SK-N-SH (cell line): ENCODE measurements at regions not wholly inside any gene's neighbourhood (a gene's known extent, or its start where the extent isn't known, plus 50 kb on each side); places are given as distances from the start of the nearest gene placed in this dataset.

ENCODE experiments used
- CTCF ChIA-PET: fragments of 300-600, 350-600 bp; formaldehyde crosslinking; extraction: SDS; loops from one replicate; lab custom pipeline; 2021; lab: Yijun Ruan, JAX
- POLR2A ChIA-PET: fragments of 350-600 bp; sonication (Branson Sonifier 250); formaldehyde crosslinking; extraction: SDS; loops from one replicate; lab custom pipeline; 2020; ENCODE audit warnings: antibody characterized with exemption, inconsistent platforms; lab: Yijun Ruan, JAX
- DNase-seq: peaks from one replicate; pipeline ENCODE4 v3.0.0; 2012
- H2AFZ ChIP-seq: fragments of 200-600 bp; sonication (generic); 2 replicates; pipeline ENCODE4 v1.8.1; 2016; ENCODE audit warnings: antibody characterized with exemption, mild to moderate bottlenecking, low read depth
- H3F3A ChIP-seq: fragments of 200-600 bp; sonication (generic); replicated peaks from 2 replicates; pipeline ENCODE3; 2016; ENCODE audit warnings: antibody characterized with exemption, mild to moderate bottlenecking; ENCODE audit not compliant: insufficient read depth
- H3K27ac ChIP-seq, 2 experiments: fragments of 200-500 bp in 1 of 2; fragments of 200-600 bp in 1 of 2; sonication (Bioruptor generic) in 1 of 2; sonication (generic), shearing (Covaris generic) in 1 of 2; 2 replicates each; pipeline versions ENCODE4 v1.5.1 to v1.6.1; 2014 to 2016; ENCODE audit warnings: low read depth in 2 of 2, inconsistent platforms in 1 of 2, low read length in 1 of 2, mild to moderate bottlenecking in 1 of 2, mixed read lengths in 1 of 2
- H3K27me3 ChIP-seq: fragments of 200-600 bp; sonication (generic), shearing (Covaris generic); 2 replicates; pipeline ENCODE4 v1.6.1; 2016; ENCODE audit warnings: mixed run types; ENCODE audit not compliant: insufficient read depth
- H3K36me3 ChIP-seq, 2 experiments: fragments of 200-500 bp in 1 of 2; fragments of 200-600 bp in 1 of 2; sonication (Bioruptor generic) in 1 of 2; sonication (generic) in 1 of 2; replicated peaks in 1 of 2; 2 replicates each; pipeline versions ENCODE3 to v1.5.1; 2014 to 2016; ENCODE audit warnings: low read length in 1 of 2, mild to moderate bottlenecking in 1 of 2; ENCODE audit not compliant: insufficient read depth in 2 of 2, control insufficient read depth in 1 of 2
- H3K4me1 ChIP-seq, 2 experiments: fragments of 200-500 bp in 1 of 2; fragments of 200-600 bp in 1 of 2; sonication (Bioruptor generic) in 1 of 2; sonication (generic), shearing (Covaris generic) in 1 of 2; 2 replicates each; pipeline versions ENCODE4 v1.5.1 to v1.6.1; 2014 to 2016; ENCODE audit warnings: low read depth in 1 of 2, low read length in 1 of 2, mixed run types in 1 of 2; ENCODE audit not compliant: insufficient read depth in 2 of 2, control insufficient read depth in 1 of 2
- H3K4me2 ChIP-seq: fragments of 200-600 bp; sonication (generic), shearing (Covaris generic); 2 replicates; pipeline ENCODE4 v1.6.1; 2017; ENCODE audit warnings: mixed run types
- H3K4me3 ChIP-seq, 2 experiments: fragments of 200-500 bp in 1 of 2; fragments of 200-600 bp in 1 of 2; sonication (Bioruptor generic) in 1 of 2; sonication (generic), shearing (Covaris generic) in 1 of 2; 2 replicates each; pipeline versions ENCODE4 v1.5.1 to v1.8.1; 2014 to 2016; ENCODE audit warnings: low read depth in 2 of 2, inconsistent platforms in 1 of 2, low read length in 1 of 2, mild to moderate bottlenecking in 1 of 2, mixed read lengths in 1 of 2, moderate library complexity in 1 of 2
- H3K79me2 ChIP-seq: fragments of 200-600 bp; sonication (generic); 2 replicates; pipeline ENCODE4 v1.8.1; 2017; ENCODE audit warnings: mild to moderate bottlenecking; ENCODE audit not compliant: insufficient read depth
- H3K9ac ChIP-seq: fragments of 200-600 bp; sonication (generic); 2 replicates; pipeline ENCODE4 v1.6.1; 2017; ENCODE audit warnings: mixed run types
- H3K9me2 ChIP-seq: fragments of 200-600 bp; sonication (generic); 2 replicates; pipeline ENCODE4 v1.6.1; 2017; ENCODE audit warnings: mixed run types
- H3K9me3 ChIP-seq: fragments of 200-600 bp; sonication (generic); 2 replicates; pipeline ENCODE4 v1.6.1; 2017; ENCODE audit warnings: mixed run types, mild to moderate bottlenecking, moderate library complexity
- H4K20me1 ChIP-seq: fragments of 200-600 bp; sonication (generic); 2 replicates; pipeline ENCODE4 v1.6.1; 2017; ENCODE audit warnings: mild to moderate bottlenecking, mixed run types; ENCODE audit not compliant: insufficient read depth
- CHD2 ChIP-seq: fragments of 150-350 bp; IDR thresholded peaks from 2 replicates; pipeline ENCODE4 v1.6.1; 2018; ENCODE audit warnings: low read length; ENCODE audit not compliant: partially characterized antibody
- ELF1 ChIP-seq: IDR thresholded peaks from 2 replicates; pipeline ENCODE4 v1.4.0; 2012
- EP300 ChIP-seq, 2 experiments: IDR thresholded peaks; 2 replicates each; pipeline versions ENCODE4 v1.4.0 to v1.6.1; 2012; ENCODE audit warnings: borderline replicate concordance in 1 of 2, low read depth in 1 of 2, low read length in 1 of 2
- EZH2phosphoT487 ChIP-seq: fragments of 200-600 bp; sonication (generic); IDR thresholded peaks from 2 replicates; pipeline ENCODE4 v1.6.1; 2017; ENCODE audit warnings: low read depth, mixed run types, mild to moderate bottlenecking, antibody characterized with exemption, moderate library complexity, borderline replicate concordance
- FOSL2 ChIP-seq: IDR thresholded peaks from 2 replicates; pipeline ENCODE4 v1.4.0; 2012; ENCODE audit warnings: low read depth, mild to moderate bottlenecking, moderate library complexity, borderline replicate concordance
- FOXM1 ChIP-seq: IDR thresholded peaks from 2 replicates; pipeline ENCODE4 v1.4.0; 2012; ENCODE audit warnings: low read depth, mild to moderate bottlenecking
- GABPA ChIP-seq: IDR thresholded peaks from 2 replicates; pipeline ENCODE4 v1.4.0; 2012; ENCODE audit warnings: low read depth, mild to moderate bottlenecking
- MEF2A ChIP-seq: IDR thresholded peaks from 2 replicates; pipeline ENCODE4 v1.4.0; 2012; ENCODE audit warnings: low read depth, borderline replicate concordance
- NRF1 ChIP-seq: IDR thresholded peaks from 2 replicates; pipeline ENCODE4 v1.6.1; 2012; ENCODE audit warnings: low read depth, mild to moderate bottlenecking, low read length
- RAD21 ChIP-seq: IDR thresholded peaks from 2 replicates; pipeline ENCODE4 v1.6.1; 2012; ENCODE audit warnings: mild to moderate bottlenecking, low read length
- RCOR1 ChIP-seq: fragments of 150-350 bp; IDR thresholded peaks from 2 replicates; pipeline ENCODE4 v1.6.1; 2017; ENCODE audit warnings: antibody characterized with exemption, low read length
- RFX5 ChIP-seq: IDR thresholded peaks from 2 replicates; pipeline ENCODE4 v1.6.1; 2012; ENCODE audit warnings: mild to moderate bottlenecking, improper control_type of control experiment, low read length
- RXRA ChIP-seq: IDR thresholded peaks from 2 replicates; pipeline ENCODE4 v1.4.0; 2012; ENCODE audit warnings: low read depth, mild to moderate bottlenecking, borderline replicate concordance
- SIN3A ChIP-seq: IDR thresholded peaks from 2 replicates; pipeline ENCODE4 v1.6.1; 2012; ENCODE audit warnings: low read depth, mild to moderate bottlenecking, low read length, moderate library complexity, borderline replicate concordance
- TCF12 ChIP-seq: IDR thresholded peaks from 2 replicates; pipeline ENCODE4 v1.4.0; 2012
- YY1 ChIP-seq: IDR thresholded peaks from 2 replicates; pipeline ENCODE4 v1.4.0; 2012; ENCODE audit warnings: low read depth, mild to moderate bottlenecking
- WGBS: methylation state at CpG from one replicate; pipeline ENCODE4 v1.1.6; 2017; ENCODE audit warnings: low lambda C conversion rate; 5-methylcytosine and 5-hydroxymethylcytosine counted together
- TF ChIP-seq, protein P1 (sequence below): IDR thresholded peaks from 2 replicates; pipeline ENCODE4 v1.4.0; 2012; ENCODE audit warnings: low read depth, borderline replicate concordance
- TF ChIP-seq, protein P2 (sequence below): fragments of 150-350 bp; IDR thresholded peaks from 2 replicates; pipeline ENCODE4 v1.6.1; 2016; ENCODE audit warnings: mild to moderate bottlenecking, low read depth, low read length
- TF ChIP-seq, protein P3 (sequence below): IDR thresholded peaks from 2 replicates; pipeline ENCODE4; 2012

DNA sequence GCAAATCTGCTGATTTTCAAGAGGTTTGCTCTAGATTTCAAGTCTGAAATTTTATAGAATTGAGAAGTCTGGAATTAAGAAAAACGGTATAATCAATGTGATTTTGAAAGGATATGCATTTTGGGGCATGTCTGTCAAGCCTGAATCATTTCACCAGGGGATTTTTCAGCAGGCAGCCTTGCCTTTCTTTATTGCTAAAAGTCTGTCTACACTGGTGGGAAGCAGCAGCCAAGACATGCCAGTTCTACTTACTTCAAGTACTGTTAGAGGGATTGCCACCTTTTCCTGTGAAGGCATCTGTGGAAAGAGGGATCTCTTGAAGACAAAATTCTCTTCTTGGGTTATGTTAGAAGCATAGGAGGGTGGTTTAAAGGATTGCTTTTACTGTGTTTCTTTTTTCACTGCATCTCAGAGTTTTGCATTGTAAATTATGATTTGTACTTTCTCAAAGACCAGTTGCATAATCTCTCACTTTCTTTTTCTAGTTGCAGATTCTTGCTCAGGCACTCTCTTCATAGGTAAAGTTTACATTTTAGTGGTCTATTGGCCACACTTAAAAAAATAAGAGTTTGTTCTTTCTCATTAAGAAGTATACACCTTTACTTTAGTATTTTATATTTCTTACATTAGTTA is 837.0 kb downstream of the GALC start:
- 0% methylated on average over 1 of the region's 1 CpG for WGBS

DNA sequence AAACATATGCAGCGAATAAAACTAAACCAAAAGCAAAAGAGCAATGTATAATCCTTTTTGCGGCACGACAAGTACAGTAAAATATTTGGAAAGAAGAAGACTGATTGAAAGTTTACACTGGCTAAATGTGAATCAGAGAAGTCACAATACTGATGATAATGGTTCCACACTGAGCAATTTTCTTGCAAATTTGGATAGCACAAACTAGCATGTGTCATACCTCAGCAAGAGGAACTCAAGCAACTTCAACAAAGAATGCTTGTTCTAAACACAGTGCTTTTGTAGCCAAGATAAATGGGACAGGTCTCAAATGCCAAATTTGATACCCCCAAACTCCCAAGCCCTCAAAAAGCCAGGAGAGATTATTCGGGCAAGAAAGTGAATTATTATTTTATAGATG is 839.1 kb downstream of the GALC start:
- no peak for DNase-seq

More for the DNA sequence above, 837.0 kb downstream of the GALC start:
- no peak for TF ChIP-seq FOXM1
- TF ChIP-seq RCOR1 = no peak
- no peak for TF ChIP-seq GABPA
- no peak for TF ChIP-seq EZH2phosphoT487
- TF ChIP-seq, protein P1, sequence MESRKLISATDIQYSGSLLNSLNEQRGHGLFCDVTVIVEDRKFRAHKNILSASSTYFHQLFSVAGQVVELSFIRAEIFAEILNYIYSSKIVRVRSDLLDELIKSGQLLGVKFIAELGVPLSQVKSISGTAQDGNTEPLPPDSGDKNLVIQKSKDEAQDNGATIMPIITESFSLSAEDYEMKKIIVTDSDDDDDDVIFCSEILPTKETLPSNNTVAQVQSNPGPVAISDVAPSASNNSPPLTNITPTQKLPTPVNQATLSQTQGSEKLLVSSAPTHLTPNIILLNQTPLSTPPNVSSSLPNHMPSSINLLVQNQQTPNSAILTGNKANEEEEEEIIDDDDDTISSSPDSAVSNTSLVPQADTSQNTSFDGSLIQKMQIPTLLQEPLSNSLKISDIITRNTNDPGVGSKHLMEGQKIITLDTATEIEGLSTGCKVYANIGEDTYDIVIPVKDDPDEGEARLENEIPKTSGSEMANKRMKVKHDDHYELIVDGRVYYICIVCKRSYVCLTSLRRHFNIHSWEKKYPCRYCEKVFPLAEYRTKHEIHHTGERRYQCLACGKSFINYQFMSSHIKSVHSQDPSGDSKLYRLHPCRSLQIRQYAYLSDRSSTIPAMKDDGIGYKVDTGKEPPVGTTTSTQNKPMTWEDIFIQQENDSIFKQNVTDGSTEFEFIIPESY = no peak
- TF ChIP-seq MEF2A = no peak
- no peak for TF ChIP-seq CHD2
- TF ChIP-seq FOSL2 = no peak
- TF ChIP-seq TCF12 = no peak
- no peak for TF ChIP-seq YY1
- no peak for TF ChIP-seq RAD21
- TF ChIP-seq, protein P2, sequence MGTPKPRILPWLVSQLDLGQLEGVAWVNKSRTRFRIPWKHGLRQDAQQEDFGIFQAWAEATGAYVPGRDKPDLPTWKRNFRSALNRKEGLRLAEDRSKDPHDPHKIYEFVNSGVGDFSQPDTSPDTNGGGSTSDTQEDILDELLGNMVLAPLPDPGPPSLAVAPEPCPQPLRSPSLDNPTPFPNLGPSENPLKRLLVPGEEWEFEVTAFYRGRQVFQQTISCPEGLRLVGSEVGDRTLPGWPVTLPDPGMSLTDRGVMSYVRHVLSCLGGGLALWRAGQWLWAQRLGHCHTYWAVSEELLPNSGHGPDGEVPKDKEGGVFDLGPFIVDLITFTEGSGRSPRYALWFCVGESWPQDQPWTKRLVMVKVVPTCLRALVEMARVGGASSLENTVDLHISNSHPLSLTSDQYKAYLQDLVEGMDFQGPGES = no peak
- TF ChIP-seq SIN3A = no peak
- TF ChIP-seq EP300 (IDR thresholded peaks at IDR 0.05; ENCODE audit: borderline replicate concordance in 1 of 2, low read depth in 1 of 2, low read length in 1 of 2) = no peak
- TF ChIP-seq RXRA = no peak
- TF ChIP-seq RFX5 = no peak
- TF ChIP-seq, protein P3, sequence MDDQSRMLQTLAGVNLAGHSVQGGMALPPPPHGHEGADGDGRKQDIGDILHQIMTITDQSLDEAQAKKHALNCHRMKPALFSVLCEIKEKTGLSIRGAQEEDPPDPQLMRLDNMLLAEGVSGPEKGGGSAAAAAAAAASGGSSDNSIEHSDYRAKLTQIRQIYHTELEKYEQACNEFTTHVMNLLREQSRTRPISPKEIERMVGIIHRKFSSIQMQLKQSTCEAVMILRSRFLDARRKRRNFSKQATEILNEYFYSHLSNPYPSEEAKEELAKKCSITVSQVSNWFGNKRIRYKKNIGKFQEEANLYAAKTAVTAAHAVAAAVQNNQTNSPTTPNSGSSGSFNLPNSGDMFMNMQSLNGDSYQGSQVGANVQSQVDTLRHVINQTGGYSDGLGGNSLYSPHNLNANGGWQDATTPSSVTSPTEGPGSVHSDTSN = no peak
- DNase-seq = no peak
- no peaks in the 10 kb centered on the region for H3K4me1 ChIP-seq
- H3K27me3 ChIP-seq = no peaks in the 10 kb centered on the region
- H3K36me3 ChIP-seq = no peaks in the 10 kb centered on the region
- no peaks in the 10 kb centered on the region for H3F3A ChIP-seq
- no peak overlapping the region for H3K27ac ChIP-seq
- no peak overlapping the region for H3K4me3 ChIP-seq
- no peak overlapping the region for H2AFZ ChIP-seq
- CTCF ChIA-PET = no interaction called here
- H3K9me3 ChIP-seq = no peaks in the 10 kb centered on the region
- H3K79me2 ChIP-seq = no peaks in the 10 kb centered on the region
- H3K9ac ChIP-seq = no peak overlapping the region
- no peak overlapping the region for H3K4me2 ChIP-seq
- H4K20me1 ChIP-seq = no peaks in the 10 kb centered on the region
- no peaks in the 10 kb centered on the region for H3K9me2 ChIP-seq
- POLR2A ChIA-PET = no interaction called here

More for the DNA sequence above, 839.1 kb downstream of the GALC start:
- H3K4me2 ChIP-seq = no peak overlapping the region
- H3K27me3 ChIP-seq = no peaks in the 10 kb centered on the region
- no peak overlapping the region for H3K9ac ChIP-seq
- no peaks in the 10 kb centered on the region for H3K36me3 ChIP-seq
- H3K9me3 ChIP-seq = no peaks in the 10 kb centered on the region
- ChIA-PET POLR2A (no interaction called here), CTCF (no interaction called here)
- no peaks in the 10 kb centered on the region for H4K20me1 ChIP-seq
- H3K4me3 ChIP-seq = no peak overlapping the region
- TF ChIP-seq, protein P3 = no peak
- TF ChIP-seq NRF1 = no peak
- no peak for TF ChIP-seq ELF1
- no peak for TF ChIP-seq EZH2phosphoT487
- H3F3A ChIP-seq = no peaks in the 10 kb centered on the region
- WGBS = 17% methylated on average over 4 of the region's 4 CpGs
- no peaks in the 10 kb centered on the region for H3K4me1 ChIP-seq
- no peaks in the 10 kb centered on the region for H3K79me2 ChIP-seq
- H2AFZ ChIP-seq = no peak overlapping the region
- H3K9me2 ChIP-seq = no peaks in the 10 kb centered on the region
- no peak overlapping the region for H3K27ac ChIP-seq
